ENCODE measurements at regions not wholly inside any gene's neighbourhood (a gene's known extent, or its start where the extent isn't known, plus 50 kb on each side); places are given as distances from the start of the nearest gene placed in this dataset.

- TF ChIP-seq, protein P1, sequence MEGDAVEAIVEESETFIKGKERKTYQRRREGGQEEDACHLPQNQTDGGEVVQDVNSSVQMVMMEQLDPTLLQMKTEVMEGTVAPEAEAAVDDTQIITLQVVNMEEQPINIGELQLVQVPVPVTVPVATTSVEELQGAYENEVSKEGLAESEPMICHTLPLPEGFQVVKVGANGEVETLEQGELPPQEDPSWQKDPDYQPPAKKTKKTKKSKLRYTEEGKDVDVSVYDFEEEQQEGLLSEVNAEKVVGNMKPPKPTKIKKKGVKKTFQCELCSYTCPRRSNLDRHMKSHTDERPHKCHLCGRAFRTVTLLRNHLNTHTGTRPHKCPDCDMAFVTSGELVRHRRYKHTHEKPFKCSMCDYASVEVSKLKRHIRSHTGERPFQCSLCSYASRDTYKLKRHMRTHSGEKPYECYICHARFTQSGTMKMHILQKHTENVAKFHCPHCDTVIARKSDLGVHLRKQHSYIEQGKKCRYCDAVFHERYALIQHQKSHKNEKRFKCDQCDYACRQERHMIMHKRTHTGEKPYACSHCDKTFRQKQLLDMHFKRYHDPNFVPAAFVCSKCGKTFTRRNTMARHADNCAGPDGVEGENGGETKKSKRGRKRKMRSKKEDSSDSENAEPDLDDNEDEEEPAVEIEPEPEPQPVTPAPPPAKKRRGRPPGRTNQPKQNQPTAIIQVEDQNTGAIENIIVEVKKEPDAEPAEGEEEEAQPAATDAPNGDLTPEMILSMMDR (conservative IDR thresholded peaks at IDR 0.05; ENCODE audit: low read depth, low read length) = no peak
- no peak for TF ChIP-seq EZH2 (IDR thresholded peaks at IDR 0.05; ENCODE audit: low read length, unreplicated experiment)
Measured at GRCh38 chr7:17583786-17584185, 285.3 kb downstream of the AHR start.

Data from PC-3 (cell line).